Putamen (tissue), 1 donor: ENCODE measurements at regions not wholly inside any gene's neighbourhood (a gene's known extent, or its start where the extent isn't known, plus 50 kb on each side); places are given as distances from the start of the nearest gene placed in this dataset.

Experiments used
- DNase-seq: peaks from one replicate; pipeline ENCODE4 v3.0.0-alpha.2; 2016; ENCODE audit warnings: low spot score

- DNase-seq: no peak
These were observed 80.1 kb upstream of the SDK2 start for GRCh38 chr17:73724341-73724740.

- no peak for DNase-seq
These were observed 80.7 kb upstream of the SDK2 start for GRCh38 chr17:73724990-73725389.

GRCh38 chr17:73725794-73726515 lies 81.7 kb upstream of the SDK2 start:
- DNase-seq: no peak

DNA sequence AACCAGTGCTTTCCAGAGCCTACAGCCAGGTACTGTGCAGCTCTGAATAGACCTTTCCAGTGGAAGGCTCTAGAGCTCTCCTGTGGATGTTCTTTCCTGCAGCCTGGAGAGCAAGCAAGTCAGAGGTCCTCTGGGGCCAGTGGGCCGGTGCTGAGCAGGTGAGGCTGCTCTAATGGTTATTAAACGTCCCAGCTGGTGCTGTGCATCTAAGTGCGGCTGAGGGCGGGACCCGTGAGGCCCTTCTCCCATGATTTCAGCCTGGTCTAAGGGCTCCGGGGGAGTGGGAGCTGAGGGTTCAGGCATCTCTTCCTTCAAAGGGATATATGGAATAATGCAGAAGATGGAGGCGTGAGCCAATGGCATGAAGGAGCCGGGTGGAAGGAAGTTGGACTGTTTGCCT lies 83.7 kb upstream of the SDK2 start:
- DNase-seq: no peak

DNA sequence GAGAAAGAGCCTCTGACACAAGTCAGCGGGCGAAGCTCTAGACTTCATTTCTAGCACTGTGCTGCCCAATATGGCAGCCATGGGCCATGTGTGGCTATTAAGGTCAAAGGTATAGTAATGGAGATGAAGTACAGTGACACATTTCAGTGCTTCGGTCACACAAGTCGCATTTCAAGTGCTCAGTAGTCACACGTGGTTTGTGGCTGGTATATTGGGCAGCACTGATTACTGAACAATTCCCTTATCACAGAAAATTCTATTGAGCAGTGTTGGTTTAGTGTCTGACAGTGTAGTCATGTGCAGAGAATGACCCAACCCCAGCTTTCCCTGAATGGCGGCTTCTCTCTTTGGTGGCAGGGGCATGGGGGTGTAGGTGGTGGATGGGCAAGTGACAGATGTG lies 84.9 kb upstream of the SDK2 start:
- DNase-seq: no peak

- no peak for DNase-seq
These were observed 87.5 kb upstream of the SDK2 start for GRCh38 chr17:73731733-73732132.

GRCh38 chr17:73733517-73733916 lies 89.3 kb upstream of the SDK2 start:
- no peak for DNase-seq

- no peak for DNase-seq
These were observed 91.0 kb upstream of the SDK2 start for GRCh38 chr17:73735245-73735644.

DNA sequence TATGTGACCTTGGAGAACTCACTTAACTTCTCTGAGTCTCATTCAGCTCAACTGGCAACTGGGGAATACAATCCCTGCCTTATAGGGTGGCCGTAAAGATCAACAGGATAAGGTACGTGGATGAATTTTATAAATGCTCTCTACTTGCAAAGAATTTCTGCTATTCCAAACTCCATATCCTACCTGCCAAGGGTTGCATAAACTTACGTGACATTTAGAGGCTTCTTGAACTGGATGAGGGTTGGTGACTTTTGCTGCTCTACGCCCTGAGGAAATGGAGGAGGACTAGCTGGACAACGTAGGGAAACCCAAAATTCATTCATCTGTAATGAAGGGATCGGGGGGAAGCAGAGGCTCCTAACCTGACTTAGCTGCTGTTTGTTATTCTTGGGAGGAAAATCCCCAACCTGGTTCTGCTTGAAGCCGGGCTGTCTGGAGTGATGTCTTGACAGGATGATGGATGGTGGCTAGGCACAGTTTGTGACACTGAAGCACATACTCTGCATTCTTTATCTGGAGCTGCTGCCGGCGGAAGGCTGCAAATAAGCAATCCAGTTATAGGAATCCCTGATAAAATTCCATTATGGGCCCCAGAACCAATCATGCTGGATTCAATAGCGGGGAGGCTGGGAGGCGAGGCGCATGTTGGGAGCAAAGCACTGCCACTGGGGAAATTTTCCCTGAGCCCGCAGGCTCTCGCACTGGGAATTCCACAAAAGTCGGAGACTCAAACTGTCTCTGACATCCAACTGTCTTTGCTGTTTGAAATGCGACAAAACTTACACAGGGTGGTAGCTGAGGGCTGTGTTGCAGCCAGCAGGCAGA lies 94.7 kb upstream of the SDK2 start:
- DNase-seq: no peak

- DNase-seq: no peak
These were observed 96.1 kb upstream of the SDK2 start for GRCh38 chr17:73740370-73740769.

DNA sequence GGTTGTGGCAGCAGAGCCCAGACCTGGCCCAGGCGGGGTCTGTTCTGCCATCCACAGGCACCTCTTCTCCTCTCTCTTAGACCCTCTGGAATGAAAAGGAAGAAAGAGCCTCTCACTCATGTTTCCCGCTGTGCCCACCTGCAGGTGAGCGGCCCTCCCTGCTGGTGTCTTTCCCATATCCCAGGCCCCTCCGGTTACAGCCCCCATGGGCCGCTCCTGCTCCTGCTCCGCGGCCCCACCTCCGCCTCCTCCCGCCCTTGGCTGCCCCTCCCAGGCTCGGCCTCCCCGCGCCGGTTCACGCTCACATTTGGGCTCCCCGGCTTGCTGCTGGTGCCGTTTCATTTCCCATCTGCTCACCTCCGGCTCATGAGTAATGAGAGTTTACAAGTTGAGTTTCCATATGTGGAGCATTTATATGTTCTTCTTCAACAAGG lies 98.7 kb upstream of the SDK2 start:
- DNase-seq: no peak

GRCh38 chr17:73743518-73744201 lies 99.4 kb upstream of the SDK2 start:
- DNase-seq: no peak

GRCh38 chr17:73744411-73744810 lies 100.2 kb upstream of the SDK2 start:
- no peak for DNase-seq

DNA sequence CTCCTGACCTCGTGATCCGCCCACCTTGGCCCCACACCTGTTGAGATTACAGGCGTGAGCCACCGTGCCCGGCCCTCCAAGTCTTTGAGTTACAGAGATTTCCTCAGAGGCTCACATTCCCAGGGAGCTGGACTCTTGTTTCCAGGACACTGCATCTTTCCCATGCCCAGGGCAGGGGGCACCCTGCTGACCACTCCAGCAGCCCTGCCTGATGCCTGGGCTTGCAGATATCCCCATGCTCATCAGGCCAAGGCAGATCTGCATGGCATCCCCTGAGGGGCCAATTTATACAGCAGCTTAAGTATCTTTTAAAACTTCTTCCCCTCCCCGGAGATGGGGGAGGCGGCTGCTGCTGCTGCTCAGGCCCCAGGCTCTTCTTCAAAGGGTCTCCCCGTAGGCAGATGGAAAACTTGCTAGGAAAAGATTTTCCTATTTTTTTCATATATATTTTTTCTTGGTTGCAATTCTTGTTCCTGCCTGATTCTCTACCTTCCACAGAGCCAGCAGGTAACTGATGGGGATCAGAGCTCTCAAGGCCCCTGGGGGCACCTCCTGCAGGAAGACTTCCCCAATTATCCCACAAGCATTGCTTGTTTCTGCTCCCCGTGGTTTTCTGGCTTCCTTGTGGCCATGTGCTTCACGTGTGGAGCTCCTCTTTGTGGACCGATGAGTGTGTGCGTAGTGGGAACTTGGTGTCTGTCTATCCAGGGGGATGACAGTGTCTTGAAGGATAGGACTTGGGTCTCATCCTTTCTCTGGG lies 102.2 kb upstream of the SDK2 start:
- DNase-seq: no peak

DNA sequence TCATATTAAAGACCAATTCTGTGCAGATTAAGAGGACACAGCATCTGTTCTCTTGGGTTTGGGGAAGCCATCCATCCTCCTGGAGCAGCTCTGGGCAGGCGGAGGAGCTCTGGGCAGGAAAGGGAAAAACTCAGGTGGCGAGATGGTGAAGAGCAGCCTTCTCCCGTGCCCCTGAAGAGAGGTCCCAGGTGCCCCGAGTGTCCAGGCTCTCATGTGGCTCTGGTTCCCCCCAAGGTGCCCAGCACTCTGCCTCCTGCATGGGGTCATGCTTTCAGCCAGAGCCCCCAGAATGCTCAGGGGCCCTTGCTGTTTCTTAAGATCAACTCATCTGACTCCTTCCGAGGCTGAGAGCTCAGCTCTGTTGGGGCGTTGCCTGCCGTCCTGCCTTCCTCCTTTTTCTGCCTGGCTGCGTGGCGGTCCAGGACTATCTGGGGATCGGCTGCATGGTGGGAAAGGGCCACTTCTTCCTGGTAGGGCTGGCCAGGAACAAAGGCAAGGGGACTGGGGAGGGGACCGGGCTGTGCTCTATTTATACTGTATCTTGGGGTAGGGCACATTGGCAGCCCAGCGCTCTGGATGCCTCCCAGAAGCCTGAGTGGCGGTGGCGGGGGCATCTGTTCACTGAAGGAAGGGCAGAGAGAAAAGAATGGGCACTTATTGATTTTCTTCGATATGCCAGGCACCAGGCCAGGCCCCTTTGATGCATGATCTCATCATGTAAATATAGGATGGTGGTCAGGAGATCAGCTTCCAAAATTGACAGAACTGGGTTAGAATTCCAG lies 103.2 kb upstream of the SDK2 start:
- no peak for DNase-seq

DNA sequence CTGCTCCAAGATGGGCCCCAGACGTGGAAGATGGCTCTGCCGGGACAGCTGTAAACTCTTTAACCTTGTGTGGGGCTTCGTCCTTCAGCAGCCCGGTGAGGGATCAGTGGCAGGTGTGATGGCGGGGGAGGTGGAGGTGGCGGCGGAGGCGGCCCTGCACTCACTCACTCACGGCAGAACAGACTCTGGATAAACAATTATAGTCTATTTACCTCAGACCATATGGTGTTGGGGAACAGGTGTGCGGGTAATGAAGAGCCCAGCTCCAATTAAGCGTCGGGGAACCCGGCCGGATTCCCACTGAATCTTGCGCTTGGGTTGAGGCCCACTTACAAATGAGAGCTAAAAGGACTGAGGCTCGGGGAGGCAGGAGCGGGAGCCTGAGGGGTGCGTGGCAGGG lies 104.3 kb upstream of the SDK2 start:
- no peak for DNase-seq

DNA sequence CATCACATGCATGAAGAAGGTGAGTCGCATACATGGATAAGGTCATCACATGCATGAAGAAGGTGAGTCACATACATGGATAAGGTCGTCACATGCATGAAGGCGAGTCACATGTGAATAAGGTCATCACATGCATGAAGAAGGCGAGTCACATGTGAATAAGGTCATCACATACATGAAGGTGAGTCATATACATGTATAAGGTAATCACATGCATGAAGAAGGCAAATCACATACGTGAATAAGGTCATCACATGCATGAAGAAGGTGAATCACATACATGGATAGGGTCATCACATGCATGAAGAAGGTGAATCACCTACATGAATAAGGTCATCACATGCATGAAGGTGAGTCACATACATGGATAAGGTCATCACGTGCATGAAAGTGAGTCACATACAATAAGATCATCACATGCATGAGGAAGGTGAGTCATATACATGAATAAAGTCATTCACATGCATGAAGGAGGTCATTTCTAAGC lies 105.1 kb upstream of the SDK2 start:
- DNase-seq: no peak

DNA sequence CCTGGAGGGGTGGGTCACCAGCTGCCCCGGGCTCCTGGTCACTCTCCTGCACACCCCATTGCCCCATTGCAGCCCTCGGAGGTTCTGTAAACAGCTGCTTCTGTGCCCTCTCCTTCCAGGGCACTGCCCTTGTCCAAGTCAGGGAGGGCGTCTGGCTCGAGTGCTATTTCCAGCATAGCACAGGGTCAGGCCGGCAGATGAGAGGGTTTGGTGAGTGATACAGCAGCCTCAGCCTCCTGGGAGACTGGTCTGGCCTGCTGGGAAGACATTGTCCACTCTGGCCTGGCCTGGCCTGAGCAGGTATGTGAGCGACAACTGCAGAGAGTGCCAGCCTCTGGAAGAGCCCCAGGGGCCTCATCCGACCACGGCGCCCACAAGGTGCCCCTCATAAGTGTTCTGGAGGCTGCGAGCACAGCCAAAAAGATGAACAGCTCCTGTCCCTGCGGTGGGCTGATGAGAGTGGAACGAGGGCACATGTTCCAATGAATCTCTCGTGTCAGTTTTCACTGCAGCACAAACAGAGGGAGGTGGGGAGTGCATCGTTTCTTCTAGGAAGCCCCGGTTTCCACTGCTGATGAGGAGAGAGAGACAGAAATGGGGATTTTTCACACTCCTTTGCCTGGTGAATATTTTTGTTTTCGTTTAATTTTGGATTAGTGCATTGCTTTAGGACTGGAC lies 105.8 kb upstream of the SDK2 start:
- no peak for DNase-seq

- no peak for DNase-seq
These were observed 106.7 kb upstream of the SDK2 start for GRCh38 chr17:73750975-73751374.

DNA sequence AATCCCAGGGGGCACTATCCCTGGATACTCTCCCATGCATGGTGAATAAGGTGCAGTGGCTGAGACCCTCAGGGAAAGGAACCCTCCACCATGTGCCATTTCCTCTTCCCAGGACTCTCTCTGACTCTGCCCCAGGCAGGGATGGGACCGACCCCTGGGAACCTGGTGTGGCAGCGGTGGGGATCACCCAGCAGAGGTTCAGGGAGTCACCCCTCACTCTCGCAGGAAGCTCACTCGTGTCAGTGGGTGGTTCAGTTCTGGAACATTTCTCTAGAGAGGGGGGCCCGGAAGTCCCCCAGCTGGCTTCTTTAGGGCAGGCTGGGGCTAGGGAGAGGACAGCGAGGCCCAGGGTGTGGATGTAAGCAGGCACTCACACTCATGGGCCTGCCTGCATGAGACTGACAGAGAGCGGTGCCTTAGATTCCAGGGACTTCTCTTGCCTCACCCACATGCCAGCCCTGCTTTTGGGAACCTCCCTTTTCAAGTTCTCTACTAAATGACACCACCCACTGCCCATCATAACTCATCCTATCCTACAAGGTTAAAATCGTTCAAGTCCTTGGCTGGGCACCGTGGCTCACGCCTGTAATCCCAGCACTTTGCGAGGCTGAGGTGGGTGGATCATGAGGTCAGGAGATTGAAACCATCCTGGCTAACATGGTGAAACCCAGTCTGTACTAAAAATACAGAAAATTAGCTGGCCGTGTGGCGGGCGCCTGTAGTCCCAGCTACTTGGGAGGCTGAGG lies 109.7 kb upstream of the SDK2 start:
- no peak for DNase-seq
